Skeletal muscle cell (primary cell): ENCODE measurements at regions not wholly inside any gene's neighbourhood (a gene's known extent, or its start where the extent isn't known, plus 50 kb on each side); places are given as distances from the start of the nearest gene placed in this dataset.
A peak's percentile ranks its signal among the peaks of the same experiment; 100 is the strongest.
"Not testable (repeated sequence)": the region's sequence is repeated elsewhere in the genome, so short reads cannot be mapped to it uniquely, and the experiment has no call there.

Experiments
- DNase-seq: peaks from one replicate; pipeline ENCODE4 v3.0.0-alpha.2; 2010; ENCODE audit warnings: low read depth
- H3K4me3 ChIP-seq: 2 replicates; pipeline ENCODE4 v1.5.1; 2011; ENCODE audit warnings: low read depth, mild to moderate bottlenecking, control low read depth, low read length, moderate library complexity

DNA sequence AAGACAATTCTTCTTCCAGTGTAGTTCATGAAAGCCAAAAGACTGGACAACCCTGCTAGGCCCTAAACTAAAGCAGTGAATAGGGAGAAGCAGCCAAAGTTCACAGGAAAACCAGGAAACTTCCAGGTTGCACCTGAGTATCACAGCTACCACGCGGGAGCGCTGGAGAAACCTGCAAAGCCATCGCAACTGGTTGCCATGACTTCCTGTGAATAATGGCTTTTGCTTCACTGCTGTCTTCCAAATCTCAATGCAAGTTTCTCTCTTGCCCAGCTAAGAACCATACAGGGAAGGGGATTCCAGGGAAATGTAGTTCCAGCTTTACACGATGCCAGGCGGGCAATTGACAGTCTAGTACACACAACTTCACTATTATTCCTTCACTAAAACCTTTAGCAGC is 114.1 kb downstream of the GXYLT1 start:
- no peak for DNase-seq
- H3K4me3 ChIP-seq, result no peak overlapping the region

DNA sequence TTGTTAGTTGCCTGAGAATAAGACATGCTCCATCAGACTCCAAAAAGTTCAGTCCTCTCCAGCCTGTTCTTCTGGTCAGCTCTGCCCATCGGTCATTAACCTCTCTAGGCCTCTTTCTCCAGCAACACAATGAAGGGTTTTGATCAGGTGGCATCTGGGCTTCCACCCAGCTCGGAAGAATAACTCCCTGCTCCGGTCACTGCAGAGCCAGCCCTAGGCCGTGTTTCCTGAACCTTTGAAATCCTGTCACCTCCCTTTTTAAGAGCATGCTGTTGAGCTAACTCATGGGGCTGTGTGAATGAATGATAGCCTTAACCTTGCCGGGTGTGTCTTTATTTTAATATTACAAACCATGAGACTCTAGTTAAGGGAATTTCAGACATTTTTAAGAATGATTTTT is 117.1 kb downstream of the GXYLT1 start:
- H3K4me3 ChIP-seq, result no peak overlapping the region
- DNase-seq, result no peak

DNA sequence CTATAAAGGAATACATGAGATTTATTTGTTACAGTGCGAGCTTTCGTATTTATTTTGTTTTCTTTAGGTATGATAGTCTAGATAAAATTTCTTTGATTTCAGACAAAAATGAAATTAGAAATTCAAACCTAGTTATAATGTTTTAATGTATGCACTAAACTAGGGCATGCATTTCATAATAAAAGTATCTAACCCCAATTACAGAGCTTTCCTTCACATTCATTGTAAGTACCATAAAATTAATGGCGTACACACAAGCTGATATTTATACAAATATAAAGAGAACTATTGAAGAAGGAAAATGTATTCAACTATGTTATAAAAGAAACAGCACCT is 120.2 kb downstream of the GXYLT1 start:
- no peak overlapping the region for H3K4me3 ChIP-seq
- no peak for DNase-seq

DNA sequence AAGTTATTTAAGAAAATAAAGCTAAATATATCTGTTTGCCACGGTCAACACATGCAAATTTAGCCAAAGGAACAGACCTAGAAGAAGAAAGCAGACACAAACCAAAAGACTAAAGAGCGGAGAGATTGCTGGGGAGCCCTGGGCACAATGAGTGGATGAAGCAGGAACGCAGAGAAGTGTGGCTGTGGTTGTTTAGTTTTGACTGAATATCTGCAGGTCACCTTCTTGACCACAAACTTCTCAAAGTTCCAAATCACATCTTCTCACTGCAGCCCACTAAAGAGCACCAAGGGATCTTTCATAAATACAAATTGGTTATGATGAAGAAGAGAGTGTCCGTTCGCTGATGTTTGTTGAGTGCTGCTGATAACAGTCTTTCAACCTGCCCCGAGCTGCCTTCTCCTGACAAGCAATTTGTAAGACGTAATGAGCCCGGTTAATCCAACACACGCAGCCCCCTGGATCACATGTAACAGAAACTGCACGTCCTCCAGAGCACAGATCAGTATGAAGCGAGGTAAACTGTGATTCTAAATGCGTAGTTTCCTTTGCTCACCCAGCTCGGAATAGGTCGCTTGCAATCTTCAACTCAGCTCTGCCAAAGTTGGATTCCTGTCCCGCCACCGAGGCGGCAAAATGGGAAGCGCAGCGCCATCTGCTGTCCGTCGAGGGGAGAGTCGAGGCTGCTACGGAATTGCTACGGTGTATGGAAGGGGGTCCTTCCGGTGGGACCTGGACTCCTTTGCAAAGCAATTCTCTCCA is 120.8 kb downstream of the GXYLT1 start:
- peak; percentile 15 for DNase-seq
- peak overlapping the region; percentile 28 for H3K4me3 ChIP-seq

DNA sequence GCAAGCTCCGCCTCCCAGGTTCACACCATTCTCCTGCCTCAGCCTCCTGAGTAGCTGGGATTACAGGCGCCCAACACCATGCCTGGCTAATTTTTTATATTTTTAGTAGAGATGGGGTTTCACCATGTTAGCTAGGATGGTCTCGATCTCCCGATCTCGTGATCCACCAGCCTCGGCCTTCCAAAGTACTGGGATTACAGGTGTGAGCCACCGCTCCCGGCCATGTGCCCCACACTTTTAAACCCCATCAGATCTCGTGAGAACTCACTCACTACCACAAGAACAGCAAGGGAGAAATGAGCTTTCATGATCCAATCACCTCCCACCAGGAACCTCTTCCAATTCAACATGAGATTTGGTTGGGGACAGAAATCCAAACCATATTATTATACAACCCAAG is 122.7 kb downstream of the GXYLT1 start:
- DNase-seq, H3K4me3 ChIP-seq: not testable (repeated sequence)

DNA sequence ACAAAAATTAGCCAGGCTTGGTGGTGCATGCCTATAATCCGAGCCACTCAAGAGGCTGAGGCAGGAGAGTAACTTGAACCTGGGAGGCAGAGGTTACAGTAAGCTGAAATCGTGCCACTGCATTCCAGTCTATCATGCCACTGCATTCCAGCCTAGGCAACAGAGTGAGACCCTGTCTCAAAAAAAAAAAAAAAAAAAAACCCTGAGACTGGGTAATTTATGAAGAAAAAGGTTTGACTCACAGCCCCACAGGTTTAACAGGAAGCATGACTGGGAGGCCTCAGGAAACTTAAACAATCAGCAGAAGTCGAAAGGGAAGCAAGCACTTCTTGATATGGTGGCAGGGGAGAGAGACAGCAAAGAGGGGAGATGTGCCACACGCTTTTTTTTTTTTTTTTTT is 123.2 kb downstream of the GXYLT1 start:
- no peak overlapping the region for H3K4me3 ChIP-seq
- DNase-seq, result no peak

DNA sequence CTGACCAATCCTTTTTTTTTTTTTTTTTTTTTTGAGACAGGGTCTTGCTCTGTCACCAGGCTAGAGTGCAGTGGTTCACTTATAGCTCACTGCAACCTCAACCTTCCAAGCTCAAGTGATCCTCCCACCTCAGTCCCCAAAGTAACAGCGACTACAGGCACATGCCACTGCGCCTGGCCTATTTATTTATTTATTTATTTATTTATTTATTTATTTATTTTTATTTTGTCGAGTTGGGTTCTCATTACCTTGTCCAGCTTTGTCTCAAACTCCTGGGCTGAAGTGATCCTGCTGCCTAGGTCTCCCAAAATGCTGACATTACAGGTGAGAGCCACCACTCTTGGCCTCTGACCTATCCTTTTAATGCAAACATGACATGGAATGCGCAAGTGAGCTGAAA is 124.4 kb downstream of the GXYLT1 start:
- H3K4me3 ChIP-seq, result no peak overlapping the region
- DNase-seq, result no peak

DNA sequence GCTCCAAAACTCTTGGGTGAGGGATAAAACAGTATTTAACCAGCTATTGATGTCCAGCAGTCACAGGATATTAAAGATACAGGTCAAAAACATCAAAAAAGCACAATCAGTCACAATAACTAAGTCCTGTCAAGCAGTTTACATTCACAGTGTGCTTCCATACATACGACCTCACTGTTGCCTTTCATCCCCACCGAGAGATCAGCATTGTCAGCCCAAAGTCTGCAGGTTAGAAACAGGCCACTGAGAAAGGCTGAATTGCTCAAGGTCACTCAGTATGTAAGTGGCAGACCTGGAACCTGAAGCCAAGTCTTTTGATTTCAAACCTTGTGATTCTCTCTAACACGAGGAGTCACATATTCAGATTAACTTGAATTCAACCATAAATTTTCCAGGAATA is 124.9 kb downstream of the GXYLT1 start:
- H3K4me3 ChIP-seq, result no peak overlapping the region
- DNase-seq, result no peak

DNA sequence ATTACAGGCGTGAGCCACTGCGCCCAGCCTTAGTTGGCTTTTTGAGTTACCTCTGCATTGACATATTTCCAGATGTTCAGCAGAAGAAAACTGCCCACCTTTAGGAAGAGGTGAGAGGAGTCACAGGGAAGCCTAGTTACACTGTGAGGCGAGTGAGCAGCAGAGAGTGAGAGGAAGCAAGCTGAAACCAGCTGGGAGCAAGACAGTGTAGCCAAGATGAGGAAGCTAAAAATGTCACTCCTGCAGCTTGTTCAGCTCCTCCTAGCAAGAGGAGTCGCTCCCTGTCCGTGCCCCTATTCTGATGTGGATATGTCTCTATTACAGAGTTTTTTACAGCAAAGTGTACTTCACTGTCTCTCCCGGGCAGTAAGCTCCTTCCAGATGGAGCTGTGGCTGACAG is 127.6 kb downstream of the GXYLT1 start:
- DNase-seq, result no peak
- H3K4me3 ChIP-seq, result no peak overlapping the region

DNA sequence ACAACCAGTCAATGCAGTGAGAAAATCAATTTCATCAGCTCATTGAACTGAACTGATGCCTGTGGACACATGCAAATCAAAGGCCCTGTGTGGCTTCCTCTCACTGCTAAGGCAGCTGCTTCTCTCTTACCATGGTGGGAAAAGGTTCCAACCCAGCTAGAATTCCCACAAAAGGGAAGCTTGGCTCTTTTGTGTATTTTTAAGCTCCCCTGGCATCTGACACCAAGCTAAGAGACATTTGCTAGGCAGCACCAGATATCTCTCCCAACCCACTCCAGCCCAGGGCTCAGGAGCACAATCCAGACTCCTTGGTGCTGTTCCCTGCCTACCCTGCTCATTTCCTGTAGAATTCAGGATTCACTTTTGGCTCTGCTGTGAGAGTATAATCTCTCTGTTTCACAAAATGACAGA is 129.6 kb downstream of the GXYLT1 start:
- H3K4me3 ChIP-seq, result no peak overlapping the region

DNA sequence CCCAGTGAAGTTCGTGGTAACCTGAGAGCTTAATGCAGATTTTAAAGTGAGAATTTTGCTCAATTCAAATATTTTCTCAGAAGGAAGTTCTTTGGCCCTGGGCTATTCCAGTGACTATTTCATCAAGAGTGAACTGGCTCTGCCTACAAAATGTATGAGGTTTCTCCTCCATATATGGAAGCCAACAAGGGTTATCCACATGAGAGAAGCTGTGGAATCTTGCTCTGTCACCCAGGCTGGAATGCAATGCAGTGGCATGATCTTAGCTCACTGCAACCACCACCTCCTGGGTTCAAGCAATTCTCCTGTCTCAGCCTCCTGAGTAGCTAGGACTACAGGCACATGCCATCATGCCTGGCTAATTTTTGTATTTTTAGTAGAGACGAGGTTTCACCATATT is 132.2 kb downstream of the GXYLT1 start:
- H3K4me3 ChIP-seq, DNase-seq: not testable (repeated sequence)

More for the DNA sequence above, 129.6 kb downstream of the GXYLT1 start:
- DNase-seq, result no peak

DNA sequence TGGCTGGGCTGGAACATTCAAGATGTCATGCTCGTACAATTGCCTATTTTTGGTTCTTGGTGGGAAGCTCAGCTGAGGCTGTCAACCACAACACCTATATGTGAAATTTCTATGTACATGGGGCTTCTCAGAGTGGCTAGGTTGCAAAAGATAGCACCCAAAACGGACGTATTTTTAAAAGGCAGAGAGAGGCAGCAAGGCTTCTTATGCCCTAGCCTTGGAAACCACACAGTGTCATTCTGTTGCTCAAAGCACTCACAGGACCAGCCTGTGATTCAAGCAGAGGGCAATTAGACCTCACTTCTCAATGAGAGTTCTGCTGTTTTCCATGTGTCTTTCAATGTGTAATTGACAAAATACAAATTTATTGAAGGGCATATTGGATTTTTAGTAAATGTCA is 134.0 kb downstream of the GXYLT1 start:
- no peak for DNase-seq
- no peak overlapping the region for H3K4me3 ChIP-seq

DNA sequence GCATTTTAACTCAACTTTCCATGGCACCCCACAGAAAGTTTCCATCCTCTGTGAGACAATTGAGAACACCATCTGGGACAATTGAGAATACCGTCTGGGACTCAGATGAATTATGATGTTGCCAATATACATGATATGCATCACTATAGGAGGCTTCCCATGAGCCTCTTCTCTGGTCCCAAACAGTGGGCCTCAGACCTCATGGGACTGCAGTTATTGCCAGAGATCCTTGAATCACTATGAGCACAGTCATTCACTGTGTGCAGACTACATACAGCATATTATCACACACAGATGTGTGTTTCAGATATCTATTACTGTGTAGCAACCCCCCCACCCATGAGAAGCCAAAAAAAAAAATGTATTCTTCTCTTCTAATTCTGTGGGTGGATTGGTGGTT is 134.4 kb downstream of the GXYLT1 start:
- H3K4me3 ChIP-seq, result no peak overlapping the region
- DNase-seq, result no peak

DNA sequence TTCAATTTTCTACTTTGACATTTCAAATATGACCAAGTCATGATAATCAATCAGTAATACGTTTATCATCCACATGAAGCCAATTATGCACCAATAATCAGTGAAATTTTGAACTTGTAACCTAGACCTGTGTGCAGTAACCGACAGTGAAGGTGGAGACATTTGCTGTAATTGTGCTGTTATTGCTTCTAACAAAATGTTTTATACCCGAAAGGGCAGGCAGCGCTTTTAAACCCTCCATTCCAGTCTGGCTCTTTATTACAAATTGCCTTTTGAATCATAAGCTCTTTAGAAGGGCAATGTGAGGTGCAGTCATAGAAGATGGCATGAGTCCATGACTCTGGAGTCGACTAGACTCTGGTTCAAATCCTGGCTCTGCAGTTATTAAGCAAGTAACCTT is 135.7 kb downstream of the GXYLT1 start:
- no peak overlapping the region for H3K4me3 ChIP-seq
- DNase-seq, result no peak

DNA sequence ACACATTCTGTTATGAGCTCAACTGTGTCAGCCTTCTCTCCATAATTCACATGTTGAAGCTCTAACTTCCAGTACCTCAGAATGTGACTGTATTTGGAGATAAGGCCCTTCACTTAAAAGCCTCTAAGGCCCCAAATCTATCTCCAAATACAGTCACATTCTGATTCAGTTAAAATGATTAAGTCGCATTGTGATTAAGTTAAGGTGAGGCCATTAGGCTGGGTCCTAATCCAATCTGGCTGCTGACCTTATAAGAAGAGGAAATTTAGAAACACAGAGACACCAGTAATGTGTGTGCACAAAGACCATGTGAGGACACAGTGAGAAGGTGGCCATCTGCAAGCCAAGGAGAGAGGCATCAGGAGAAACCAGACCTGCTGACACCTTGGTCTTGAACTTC is 141.6 kb downstream of the GXYLT1 start:
- no peak for DNase-seq
- no peak overlapping the region for H3K4me3 ChIP-seq

DNA sequence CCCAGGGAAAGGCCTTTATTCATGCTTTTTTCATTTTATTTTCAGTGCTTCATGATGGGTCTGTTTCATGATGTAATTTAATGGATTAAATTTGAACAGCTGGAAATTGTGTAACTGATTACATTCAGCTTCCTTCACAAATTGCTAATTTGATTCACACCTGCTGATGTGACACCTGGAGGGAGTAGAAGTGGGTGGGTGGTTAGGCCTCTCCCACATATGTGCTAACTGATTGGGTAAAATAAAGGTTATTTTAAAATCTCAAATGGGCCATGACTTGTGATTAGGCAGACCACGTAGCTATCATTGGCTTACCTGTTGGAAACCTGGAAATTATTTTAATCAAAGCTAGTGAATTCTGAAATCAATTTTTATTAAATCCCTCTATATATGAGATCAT is 142.1 kb downstream of the GXYLT1 start:
- no peak overlapping the region for H3K4me3 ChIP-seq
- no peak for DNase-seq

DNA sequence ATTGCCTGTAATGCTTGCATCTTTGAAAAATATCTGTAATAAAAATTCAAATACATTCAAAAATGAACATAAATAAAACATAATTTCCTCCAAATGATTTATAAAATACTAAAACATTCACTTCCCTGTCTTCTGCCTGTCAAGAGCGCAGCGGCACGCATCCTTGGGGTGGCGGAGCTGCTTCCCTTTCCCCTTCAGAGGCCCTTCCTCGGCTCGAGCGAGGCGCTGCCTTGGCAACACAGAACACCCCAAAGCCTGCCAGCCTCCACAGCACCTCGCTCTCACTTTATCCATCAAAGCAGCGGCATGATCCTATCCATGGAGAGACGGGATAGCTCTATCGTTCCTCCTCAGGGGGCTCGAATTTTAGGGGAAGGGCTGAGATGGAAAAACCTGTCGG is 146.2 kb downstream of the GXYLT1 start:
- DNase-seq, result no peak
- no peak overlapping the region for H3K4me3 ChIP-seq

DNA sequence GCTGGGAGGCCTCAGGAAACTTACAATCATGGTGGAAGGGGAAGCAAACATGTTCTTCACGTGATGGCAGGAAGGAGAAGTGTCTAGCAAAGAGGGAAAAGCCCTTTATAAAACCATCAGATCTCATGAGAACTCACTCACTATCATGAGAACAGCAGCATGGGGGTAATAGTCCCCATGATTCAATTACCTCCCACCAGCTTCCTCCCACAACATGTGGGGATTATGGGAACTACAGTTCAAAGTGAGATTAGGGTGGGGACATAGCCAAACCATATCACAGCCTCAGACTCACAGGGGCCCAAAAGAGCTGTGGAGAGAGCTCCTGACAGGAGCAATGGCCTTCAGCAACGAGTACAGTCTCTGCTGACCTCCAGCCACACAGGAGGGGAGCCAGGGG is 151.4 kb downstream of the GXYLT1 start:
- DNase-seq, result no peak
- H3K4me3 ChIP-seq, result no peak overlapping the region

DNA sequence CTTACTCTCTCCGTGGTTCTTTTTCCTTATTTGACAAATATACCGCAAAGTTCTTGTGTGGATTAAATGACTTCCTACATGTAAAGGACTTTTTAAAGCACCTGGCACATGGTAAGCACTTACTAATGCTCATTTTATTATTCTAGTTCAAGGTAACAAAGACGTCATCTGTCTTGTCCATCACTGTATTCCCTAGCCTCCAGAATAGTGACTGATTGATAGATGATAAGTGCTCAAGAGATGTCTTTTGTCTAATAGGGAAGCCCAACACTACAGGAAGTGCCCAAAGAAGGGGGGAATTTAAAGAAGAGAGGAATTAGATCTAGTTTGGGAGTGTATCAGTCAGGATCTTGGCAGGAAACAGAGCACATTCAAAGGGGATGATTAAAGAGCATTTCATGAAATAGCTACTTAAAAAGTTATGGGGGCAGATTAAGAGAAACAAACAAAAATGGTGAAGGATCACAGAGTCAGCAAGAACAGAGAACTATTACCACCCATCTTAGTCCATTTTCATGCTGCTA is 151.9 kb downstream of the GXYLT1 start:
- DNase-seq, result no peak
- H3K4me3 ChIP-seq, result no peak overlapping the region

DNA sequence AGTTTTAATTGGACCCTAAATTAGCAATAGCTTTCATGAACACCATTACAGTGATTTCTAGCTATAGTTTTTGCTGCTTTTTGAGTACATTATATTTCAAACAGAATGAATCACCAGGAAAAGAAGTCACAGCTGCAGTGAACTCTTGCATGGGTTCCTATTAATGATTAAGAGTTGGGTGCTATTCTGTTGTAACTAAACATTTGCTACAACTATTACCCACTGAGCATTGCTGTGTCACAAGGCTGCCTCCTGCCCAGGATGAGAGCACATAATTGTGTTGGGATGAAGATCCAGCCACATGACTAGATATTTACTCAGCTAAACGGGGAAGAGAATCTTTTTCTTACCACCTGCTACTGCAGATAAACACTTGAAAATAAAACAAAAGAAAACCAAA is 152.7 kb downstream of the GXYLT1 start:
- H3K4me3 ChIP-seq, result no peak overlapping the region
- no peak for DNase-seq

DNA sequence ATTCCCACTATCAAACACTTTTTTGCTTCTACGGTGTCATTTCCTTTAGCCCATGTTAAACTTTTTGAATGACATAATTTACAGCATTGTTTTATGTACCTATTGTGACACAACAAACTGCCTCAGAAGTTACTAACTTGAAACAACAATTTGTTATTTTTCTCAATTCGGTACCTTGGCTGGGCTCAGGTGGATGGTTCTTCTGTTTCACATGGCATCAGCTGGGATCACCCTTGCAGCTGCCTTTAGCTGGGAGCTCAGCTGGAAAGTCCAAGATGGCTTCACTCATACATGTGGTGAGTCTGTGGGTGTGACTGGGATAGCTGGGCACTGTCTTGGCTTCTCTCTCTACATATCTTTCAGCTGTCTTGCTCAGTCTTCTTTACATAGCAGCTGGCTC is 156.0 kb downstream of the GXYLT1 start:
- no peak for DNase-seq
- H3K4me3 ChIP-seq, result no peak overlapping the region

DNA sequence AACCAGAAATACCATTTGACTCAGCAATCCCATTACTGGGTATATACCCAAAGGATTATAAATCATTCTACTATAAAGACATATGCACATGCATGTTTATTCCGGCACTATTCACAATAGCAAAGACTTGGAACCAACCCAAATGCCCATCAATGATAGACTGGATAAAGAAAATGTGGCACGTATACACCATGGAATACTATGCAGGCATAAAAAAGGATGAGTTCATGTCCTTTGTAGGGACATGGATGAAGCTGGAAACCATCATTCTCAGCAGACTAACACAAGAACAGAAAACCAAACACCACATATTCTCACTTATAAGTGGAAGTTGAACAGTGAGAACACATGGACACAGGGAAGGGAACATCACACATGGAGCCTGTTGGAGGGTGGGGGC is 158.2 kb downstream of the GXYLT1 start:
- not testable (repeated sequence) for DNase-seq, H3K4me3 ChIP-seq
